Embryonic facial prominence (tissue), 1 donor: ENCODE measurements at regions not wholly inside any gene's neighbourhood (a gene's known extent, or its start where the extent isn't known, plus 50 kb on each side); places are given as distances from the start of the nearest gene placed in this dataset.
"Not testable (repeated sequence)": the region's sequence is repeated elsewhere in the genome, so short reads cannot be mapped to it uniquely, and the experiment has no call there.

Source experiments
- DNase-seq: peaks from one replicate; pipeline ENCODE4 v3.0.0-alpha.2; 2016; ENCODE audit errors: extremely low spot score

DNA sequence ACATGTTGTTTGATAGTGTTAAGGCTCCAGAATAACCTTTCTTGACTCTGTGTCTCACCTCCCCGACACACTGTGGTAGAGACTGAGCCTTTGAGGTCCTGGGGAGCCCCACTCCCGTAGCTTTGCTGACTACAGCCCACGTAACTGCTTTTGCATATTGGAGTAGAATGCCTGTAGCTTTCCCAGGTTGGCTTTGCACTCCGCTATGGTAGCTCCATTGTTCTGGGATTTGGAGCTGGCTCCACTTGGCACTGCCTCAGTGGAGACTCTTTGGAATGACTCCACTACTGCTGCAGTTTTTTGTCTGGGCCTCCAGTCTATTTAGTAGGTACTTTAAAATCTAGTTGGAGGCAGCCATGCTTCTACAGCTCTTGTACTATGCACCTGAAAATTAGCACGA, 56.2 kb upstream of the ANXA1 start:
- no peak for DNase-seq

DNA sequence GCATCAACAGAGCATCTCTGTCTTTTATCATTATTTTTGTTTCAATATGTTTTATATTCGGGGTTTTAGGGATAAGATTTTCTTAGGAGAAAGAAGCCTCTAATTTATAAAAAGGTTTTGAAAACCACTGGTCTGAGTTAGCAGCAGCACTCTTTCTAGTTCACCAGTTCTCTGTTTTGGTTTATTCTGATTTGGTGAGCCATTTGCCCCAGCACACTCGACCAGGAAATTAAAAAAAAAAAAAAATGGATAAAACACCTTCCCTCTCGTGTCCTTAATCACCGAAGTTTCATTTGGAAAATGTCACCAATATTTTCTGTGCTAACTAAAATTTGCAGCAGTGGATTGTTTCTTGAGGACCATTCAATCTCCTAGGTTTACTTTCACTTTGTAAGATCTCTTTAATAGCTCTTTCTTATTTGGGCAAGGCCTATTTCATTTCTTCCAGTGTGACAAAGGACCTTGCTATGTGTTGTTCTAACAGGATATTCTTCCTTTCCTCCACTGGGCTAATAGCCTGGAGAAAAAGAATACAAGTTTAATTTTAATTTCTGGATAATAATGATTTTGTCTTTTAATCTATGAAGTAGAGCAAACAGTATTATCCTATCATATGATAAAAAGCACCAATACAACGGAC, 57.8 kb upstream of the ANXA1 start:
- DNase-seq = no peak

DNA sequence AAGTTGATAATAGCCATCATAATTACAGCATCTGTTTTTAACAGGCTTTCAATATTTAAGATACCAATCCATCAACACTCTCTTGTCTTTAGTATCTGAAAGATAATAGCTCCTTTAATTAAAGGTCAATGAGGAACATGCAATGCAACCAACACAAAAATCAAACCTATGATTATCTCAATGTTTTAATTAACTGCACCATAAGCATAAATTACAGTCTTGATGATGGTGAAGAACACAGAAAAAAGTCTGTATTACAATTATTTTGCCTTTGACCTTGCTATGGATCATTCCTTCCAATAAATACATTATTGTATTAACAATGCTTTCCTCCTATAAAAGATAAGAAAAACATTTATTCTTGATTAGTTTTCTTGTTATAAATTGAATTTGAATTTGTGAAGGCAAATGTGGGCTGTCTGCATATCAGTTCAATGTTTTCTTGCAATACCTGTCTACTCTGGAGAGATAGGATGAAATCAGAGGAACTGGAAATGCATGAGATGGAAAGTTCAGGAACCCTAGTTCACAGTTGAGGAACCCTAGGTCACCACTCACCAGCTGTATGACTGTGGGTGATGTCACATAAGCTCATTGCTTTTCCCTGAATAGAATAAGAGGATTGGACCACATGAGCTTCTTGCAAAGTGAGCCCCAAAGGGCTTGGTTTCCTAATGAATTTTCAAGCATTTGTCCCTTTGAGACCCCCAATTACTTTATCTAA, 58.5 kb upstream of the ANXA1 start:
- DNase-seq = no peak

DNA sequence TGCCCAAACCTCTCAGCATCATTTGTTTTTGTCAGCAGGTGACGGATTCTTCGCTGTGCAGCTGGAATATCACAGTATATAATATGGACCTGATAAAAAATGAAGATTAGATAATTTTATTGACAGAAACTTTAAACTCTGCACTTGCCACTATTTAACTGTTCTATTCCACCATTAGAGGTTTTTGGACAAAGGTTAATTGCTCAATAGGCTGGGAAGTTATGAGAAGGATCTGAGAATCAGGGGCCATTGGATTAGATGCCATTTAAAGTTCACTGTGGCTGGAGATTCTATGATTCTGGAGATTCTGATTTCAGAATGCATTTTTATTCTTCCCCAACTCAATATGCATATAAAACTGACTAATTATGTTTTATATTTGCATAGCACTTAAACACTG, 59.8 kb upstream of the ANXA1 start:
- DNase-seq = no peak

- DNase-seq = no peak
Observed at GRCh38 chr9:73090214-73090613, 61.5 kb upstream of the ANXA1 start.

DNA sequence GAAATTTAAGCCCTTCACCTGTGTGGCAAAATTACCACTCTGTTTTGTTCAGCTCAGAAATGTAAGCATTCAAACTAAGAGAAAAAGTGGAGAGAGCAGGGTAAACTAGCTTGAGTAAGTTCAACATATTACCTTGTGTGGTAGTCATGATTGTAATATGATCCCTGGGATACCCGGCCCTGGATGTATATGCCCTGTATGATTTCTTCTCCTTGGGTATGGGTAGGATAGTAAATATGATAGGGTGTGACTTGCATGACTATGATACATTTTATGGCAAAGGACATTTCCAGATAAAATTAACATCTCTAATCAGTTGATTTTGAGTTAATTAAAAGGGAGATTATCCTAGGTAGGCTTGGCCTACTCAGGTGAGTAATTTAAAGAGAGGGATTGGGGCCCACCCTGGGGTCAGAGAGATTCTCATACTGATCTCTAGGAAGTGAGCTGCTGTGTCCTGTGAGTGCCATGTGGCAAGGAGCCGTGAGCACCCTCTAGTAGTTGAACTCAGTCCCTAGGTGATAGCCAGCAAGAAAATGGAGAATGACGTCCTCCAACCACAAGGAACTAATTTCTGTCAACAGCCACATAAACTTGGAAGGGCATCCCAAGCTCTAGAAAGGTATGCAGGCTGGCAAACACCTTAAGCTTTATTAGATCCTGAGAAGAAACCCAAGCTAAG, 62.2 kb upstream of the ANXA1 start:
- no peak for DNase-seq

GRCh38 chr9:73087876-73088275, 63.8 kb upstream of the ANXA1 start:
- DNase-seq = not testable (repeated sequence)

DNA sequence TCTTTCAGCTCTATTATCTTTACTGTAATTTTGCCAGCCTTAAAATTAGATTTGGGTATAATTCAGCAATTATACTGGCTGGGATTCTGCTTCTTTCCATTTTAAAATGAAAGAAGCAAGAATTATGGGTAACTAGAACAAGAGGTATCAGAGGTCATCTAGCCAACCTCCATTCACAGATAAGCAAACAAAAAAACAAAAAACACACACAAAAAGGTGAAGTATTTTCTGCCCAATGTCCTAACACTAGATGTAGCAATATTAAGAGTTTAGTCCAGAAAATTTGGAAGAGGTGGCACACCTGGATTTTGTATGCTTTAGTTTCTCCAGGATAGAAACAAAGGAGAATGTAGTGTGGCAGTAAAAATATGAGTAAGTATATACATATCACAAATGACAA, 68.1 kb upstream of the ANXA1 start:
- DNase-seq = no peak

DNA sequence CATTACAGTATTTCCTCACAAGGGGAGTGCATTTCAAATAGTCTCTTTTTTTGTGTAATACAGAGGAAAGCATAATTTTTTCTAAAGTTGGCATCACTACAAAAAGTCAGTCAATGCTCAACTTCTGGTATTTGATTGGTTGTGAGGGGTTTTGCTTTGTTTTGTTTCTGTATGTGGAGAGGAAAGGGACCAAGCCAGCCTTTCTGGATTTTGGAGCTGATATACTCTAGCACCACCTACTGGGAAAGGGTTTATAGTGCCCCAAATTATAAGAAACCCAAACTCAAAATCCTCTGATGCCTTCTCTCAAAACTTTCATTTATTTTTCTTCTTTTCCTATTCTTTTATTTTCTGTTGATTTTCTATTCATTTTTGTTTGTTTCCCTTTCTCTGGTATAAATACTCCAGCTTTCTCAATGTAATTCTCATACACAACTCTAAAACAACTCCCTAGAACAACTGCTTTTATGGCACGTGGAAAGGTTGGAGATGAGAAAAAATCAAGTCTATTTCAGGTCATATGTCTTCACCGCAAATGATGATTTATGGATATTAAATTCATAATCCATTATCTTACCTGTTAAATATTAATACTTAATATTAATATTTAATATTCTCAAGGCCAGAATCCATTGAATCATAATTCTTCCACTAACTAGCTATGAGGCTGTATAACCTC, 69.5 kb upstream of the ANXA1 start:
- DNase-seq = peak; percentile 53

DNA sequence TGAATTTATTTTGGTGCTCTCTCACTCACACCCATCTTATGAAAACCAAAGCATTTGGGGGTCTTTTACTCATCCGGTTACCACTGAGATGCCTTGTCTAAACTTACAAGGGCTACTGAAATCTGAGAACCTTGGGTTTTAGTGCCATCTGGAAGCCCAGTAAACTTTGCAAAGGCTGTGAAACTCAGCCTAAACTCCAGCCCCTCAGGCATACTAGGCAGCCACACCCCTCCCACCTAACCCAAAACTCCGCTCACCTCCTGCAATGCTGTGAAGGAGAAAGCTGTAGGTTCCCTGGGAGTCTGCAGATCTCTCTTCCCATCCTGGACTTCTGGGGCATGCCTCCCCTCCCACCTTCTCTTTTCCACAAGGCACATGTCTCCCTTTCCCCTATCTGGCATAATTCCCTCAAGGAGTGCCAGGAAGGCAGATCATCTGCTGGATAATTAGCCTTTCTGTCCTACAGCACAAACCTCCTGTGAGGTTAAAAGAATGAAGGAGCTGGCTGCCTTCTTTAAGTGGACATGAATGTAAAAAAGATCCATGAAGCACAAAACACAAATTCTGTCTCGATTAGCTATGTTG, 71.5 kb upstream of the ANXA1 start:
- DNase-seq = no peak

DNA sequence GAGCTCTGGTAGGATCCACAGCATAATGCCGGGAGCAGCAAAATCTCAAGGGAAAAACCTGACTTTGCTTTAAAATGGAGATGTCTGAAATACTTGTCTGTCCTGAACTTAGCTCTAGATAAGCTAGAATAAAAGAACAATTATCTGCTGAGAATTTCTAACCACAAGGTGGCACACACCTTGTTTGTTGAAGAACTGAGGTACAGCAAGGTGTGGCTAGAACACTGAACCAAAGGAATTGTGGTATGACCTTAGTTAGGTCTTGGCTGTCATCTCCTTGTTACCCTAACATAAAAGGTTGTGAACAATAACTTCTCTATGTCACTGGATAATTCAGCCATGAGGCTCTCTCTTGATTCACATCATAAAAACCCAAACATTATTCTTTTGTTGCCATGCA, 72.3 kb upstream of the ANXA1 start:
- no peak for DNase-seq

- DNase-seq = no peak
Observed at GRCh38 chr9:73077625-73078030, 74.0 kb upstream of the ANXA1 start.

DNA sequence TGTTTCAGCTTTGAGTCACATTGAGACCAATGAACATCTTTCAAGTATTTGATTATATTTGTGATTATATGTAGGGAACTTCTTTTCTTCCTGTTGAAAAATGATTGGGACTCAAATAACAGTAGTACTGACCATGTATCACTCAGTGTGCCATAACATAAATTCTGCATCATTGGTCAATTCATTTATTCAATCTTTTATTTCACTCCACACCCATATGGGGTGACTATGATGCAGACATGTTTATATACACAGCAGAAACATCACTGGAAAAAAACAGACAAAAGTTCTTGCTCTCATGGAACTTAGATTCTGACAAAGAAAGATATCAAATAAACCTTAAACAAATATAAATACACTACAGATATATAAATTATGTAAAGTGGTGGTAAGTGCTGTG, 74.7 kb upstream of the ANXA1 start:
- DNase-seq = no peak

DNA sequence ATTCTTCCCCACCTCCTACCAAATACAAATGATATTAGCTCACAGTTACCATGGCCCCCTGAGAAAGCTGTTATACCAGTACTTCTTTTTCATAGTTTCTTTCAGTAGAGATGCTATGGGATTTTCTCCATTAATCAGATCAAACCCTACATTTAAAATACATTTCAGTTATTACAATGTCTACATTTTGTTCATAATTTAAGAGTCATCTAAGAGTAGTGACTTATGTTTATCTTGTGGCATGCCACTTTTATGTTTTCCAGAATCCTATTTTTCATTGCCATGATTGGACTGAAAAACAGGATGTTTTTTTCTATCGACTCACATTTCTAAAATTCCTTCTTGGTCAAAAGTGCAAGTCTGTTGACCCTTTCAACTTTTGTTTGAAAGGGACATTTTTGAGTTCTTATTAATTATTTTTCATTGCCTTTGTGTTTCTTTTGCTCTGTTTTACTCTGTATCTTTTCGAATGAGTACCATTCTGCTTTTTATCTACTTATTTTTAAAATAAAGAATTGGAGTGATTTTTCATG, 77.4 kb upstream of the ANXA1 start:
- no peak for DNase-seq

GRCh38 chr9:73073337-73074175, 78.1 kb upstream of the ANXA1 start:
- no peak for DNase-seq

- no peak for DNase-seq
Observed at GRCh38 chr9:73067074-73067473, 84.6 kb upstream of the ANXA1 start.

- no peak for DNase-seq
Observed at GRCh38 chr9:73065439-73065838, 86.2 kb upstream of the ANXA1 start.

GRCh38 chr9:73064315-73064714, 87.3 kb upstream of the ANXA1 start:
- no peak for DNase-seq

GRCh38 chr9:73061146-73061545, 90.5 kb upstream of the ANXA1 start:
- DNase-seq = no peak

DNA sequence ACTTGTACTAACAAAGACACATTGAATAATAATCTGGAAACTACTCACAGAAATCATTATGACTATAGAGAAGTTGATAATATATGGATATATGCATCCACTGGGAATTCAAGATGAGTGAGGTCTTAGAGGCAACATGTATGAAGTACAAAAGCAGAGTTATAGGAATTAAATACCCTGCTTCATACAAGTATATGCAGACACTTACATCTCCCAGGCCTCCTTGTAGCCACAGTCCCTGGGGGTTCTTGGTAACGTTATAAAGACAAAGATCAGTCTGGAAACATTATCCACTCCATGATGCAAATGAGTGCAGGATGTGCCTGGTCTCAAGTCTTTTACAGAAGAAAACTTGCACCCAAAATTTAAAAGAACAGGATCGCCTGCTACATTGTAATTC, 92.4 kb upstream of the ANXA1 start:
- DNase-seq = no peak

- no peak for DNase-seq
Observed at GRCh38 chr9:73056245-73056644, 95.4 kb upstream of the ANXA1 start.
